ENCODE measurements at regions not wholly inside any gene's neighbourhood (a gene's known extent, or its start where the extent isn't known, plus 50 kb on each side); places are given as distances from the start of the nearest gene placed in this dataset.

- H3K79me1 ChIP-seq (ENCODE audit: insufficient read depth, low read depth, low read length, poor library complexity, severe bottlenecking): no peaks in the 10 kb centered on the region
- no peak for DNase-seq
- no peak overlapping the region for H3K9ac ChIP-seq (ENCODE audit: extremely low read depth, insufficient read length, low read length)
- no peak overlapping the region for H4K8ac ChIP-seq (replicated peaks; ENCODE audit: insufficient read length, low read depth, low read length)
- no peak overlapping the region for H2BK120ac ChIP-seq (ENCODE audit: low read depth, low read length, poor library complexity, severe bottlenecking)
- no peak overlapping the region for H2BK20ac ChIP-seq (ENCODE audit: low read depth, low read length, poor library complexity, severe bottlenecking)
- no CpG with 5 or more reads among the region's 5 CpGs for WGBS (ENCODE audit: extremely low coverage, insufficient read length, low lambda C conversion rate)
- H2BK12ac ChIP-seq (ENCODE audit: insufficient read length, low read depth, low read length): no peak overlapping the region
- H2BK15ac ChIP-seq (ENCODE audit: low read depth, low read length): no peak overlapping the region
- no peak overlapping the region for H3K4ac ChIP-seq (ENCODE audit: low read depth, low read length)
- Mint-ChIP-seq H3K36me3 (ENCODE audit: insufficient read depth in 1 of 3, low read depth in 3 of 3) (no peaks in the 10 kb centered on the region; a peak in 1 of 7 replicates), H3K4me1 (no peaks in the 10 kb centered on the region), H3K27ac (no peak overlapping the region), H3K4me3 (no peak overlapping the region), H3K9me3 (no peaks in the 10 kb centered on the region), H3K27me3 (ENCODE audit: low read depth) (no peaks in the 10 kb centered on the region)
- no peaks in the 10 kb centered on the region for H4K20me1 ChIP-seq (ENCODE audit: control insufficient read depth, insufficient read depth, insufficient read length)
- H3K9me3 ChIP-seq (ENCODE audit: control insufficient read depth, low read depth, low read length): no peaks in the 10 kb centered on the region
- no peak overlapping the region for H3K23ac ChIP-seq (ENCODE audit: insufficient read length, low read depth, low read length)
- H3K23me2 ChIP-seq (ENCODE audit: insufficient read length, low read depth, low read length, poor library complexity, severe bottlenecking): no peaks in the 10 kb centered on the region
- no peak overlapping the region for H3K18ac ChIP-seq (ENCODE audit: insufficient read length, low read depth, low read length)
- H3K4me2 ChIP-seq (ENCODE audit: insufficient read depth, insufficient read length, low read length): no peak overlapping the region
- no peak overlapping the region for H2BK5ac ChIP-seq (ENCODE audit: insufficient read length, low read length)
- no peaks in the 10 kb centered on the region for H3K27me3 ChIP-seq (ENCODE audit: insufficient read depth, low read length)
- no peak overlapping the region for H3T11ph ChIP-seq (ENCODE audit: low read length)
- H4K5ac ChIP-seq (ENCODE audit: insufficient read length, low read depth, low read length): no peak overlapping the region
- no peaks in the 10 kb centered on the region for H3K79me2 ChIP-seq (ENCODE audit: insufficient read depth, low read length)
- no peak overlapping the region for H2AFZ ChIP-seq (ENCODE audit: low read length)
- H3K27ac ChIP-seq (ENCODE audit: insufficient read length, low read depth, low read length): no peak overlapping the region
- no peak overlapping the region for H4K91ac ChIP-seq (ENCODE audit: insufficient read length, low read depth, low read length)
- no peak for TF ChIP-seq CTCF (conservative IDR thresholded peaks at IDR 0.05)
- no peak overlapping the region for H3K56ac ChIP-seq (ENCODE audit: insufficient read length, low read depth, low read length)
- no peak overlapping the region for H2AK5ac ChIP-seq (ENCODE audit: insufficient read length, low read length)
- H3K4me1 ChIP-seq (ENCODE audit: insufficient read depth, low read length): no peaks in the 10 kb centered on the region
- no peak overlapping the region for H3K14ac ChIP-seq (ENCODE audit: insufficient read depth, low read length)
Measured at GRCh38 chr3:21152555-21152954, 598.5 kb downstream of the ZNF385D start.

Measured in H9 (cell line).